Gastroesophageal sphincter (tissue), 4 donors: ENCODE measurements at regions not wholly inside any gene's neighbourhood (a gene's known extent, or its start where the extent isn't known, plus 50 kb on each side); places are given as distances from the start of the nearest gene placed in this dataset.

Experiments
- ATAC-seq: fragments of 150-250 bp; one replicate; pipeline ENCODE4 v1.9.1; 2016; ENCODE audit warnings: mild to moderate bottlenecking, moderate library complexity
- H3K27ac ChIP-seq, 4 donors: fragments of 200-600 bp; sonication (generic) in 3 of 4; 1 replicate in 3 of 4; 2 replicates in 1 of 4; pipeline ENCODE4 v1.5.1; 2016 to 2019
- H3K27me3 ChIP-seq: fragments of 200-600 bp; sonication (generic); one replicate; pipeline ENCODE4 v1.5.1; 2019
- H3K36me3 ChIP-seq, 2 donors: fragments of 200-600 bp; sonication (generic); one replicate each; pipeline ENCODE4 v1.5.1; 2019; ENCODE audit warnings: control low read depth in 1 of 2
- H3K4me1 ChIP-seq, 3 donors: fragments of 200-600 bp; sonication (generic); 1 replicate in 2 of 3; 2 replicates in 1 of 3; pipeline ENCODE4 v1.5.1; 2016 to 2019; ENCODE audit warnings: control low read depth in 2 of 3
- H3K4me3 ChIP-seq, 2 donors: fragments of 200-600 bp; sonication (generic); one replicate each; pipeline ENCODE4 v1.5.1; 2019; ENCODE audit warnings: mild to moderate bottlenecking in 1 of 2, moderate library complexity in 1 of 2
- H3K9me3 ChIP-seq, 3 donors: fragments of 200-600 bp; sonication (generic); one replicate each; pipeline ENCODE4 v1.5.1; 2017 to 2019; ENCODE audit warnings: control low read depth in 2 of 3
- CTCF ChIP-seq, 4 experiments: fragments of 200-600 bp in 2 of 4; fragments of 450-650 bp in 2 of 4; sonication (generic) in 1 of 4; IDR thresholded peaks; one replicate each; pipeline ENCODE4 v1.5.1; 2017 to 2019; ENCODE audit warnings: antibody characterized with exemption in 4 of 4, mild to moderate bottlenecking in 2 of 4, moderate library complexity in 2 of 4
- EP300 ChIP-seq: sonication (generic); formaldehyde crosslinking; IDR thresholded peaks from one replicate; pipeline ENCODE4 v1.6.1; 2017; ENCODE audit warnings: antibody characterized with exemption, mild to moderate bottlenecking
- POLR2A ChIP-seq, 2 donors: fragments of 450-650 bp; IDR thresholded peaks; one replicate each; pipeline ENCODE4 v1.6.1; 2017; ENCODE audit warnings: antibody characterized with exemption in 2 of 2, mild to moderate bottlenecking in 2 of 2, moderate library complexity in 1 of 2
- POLR2AphosphoS5 ChIP-seq: sonication (generic); formaldehyde crosslinking; IDR thresholded peaks from one replicate; pipeline ENCODE4 v1.6.1; 2017; ENCODE audit warnings: antibody characterized with exemption
- WGBS, 2 donors: methylation state at CpG; one replicate each; pipeline ENCODE4 v1.1.5; 2018; ENCODE audit warnings: low coverage in 1 of 2; 5-methylcytosine and 5-hydroxymethylcytosine counted together

- no peak overlapping the region for H3K27ac ChIP-seq
- TF ChIP-seq POLR2AphosphoS5 (no peak), POLR2A (IDR thresholded peaks at IDR 0.05) (no peak), EP300 (no peak), CTCF (IDR thresholded peaks at IDR 0.05) (no peak)
- 75 to 84% methylated on average over 2 of the region's 2 CpGs for WGBS, 2 donors
- H3K9me3 ChIP-seq: peaks cover 0 to 32% (median 0%) of the 10 kb centered on the region in 3 donors
- H3K27me3 ChIP-seq: no peaks in the 10 kb centered on the region
- no peaks in the 10 kb centered on the region for H3K4me1 ChIP-seq
- no peak for ATAC-seq
- no peak overlapping the region for H3K4me3 ChIP-seq
- H3K36me3 ChIP-seq: no peaks in the 10 kb centered on the region
These were observed 180.8 kb upstream of the IRX3 start for GRCh38 chr16:54467398-54467797.

- Histone ChIP-seq H3K27ac (no peak overlapping the region), H3K4me3 (no peak overlapping the region), H3K27me3 (no peaks in the 10 kb centered on the region), H3K4me1 (no peaks in the 10 kb centered on the region), H3K9me3 (peaks cover 0 to 32% (median 0%) of the 10 kb centered on the region in 3 donors), H3K36me3 (no peaks in the 10 kb centered on the region)
- TF ChIP-seq EP300 (no peak), CTCF (IDR thresholded peaks at IDR 0.05) (no peak), POLR2AphosphoS5 (no peak), POLR2A (IDR thresholded peaks at IDR 0.05) (no peak)
- 80 to 90% methylated on average over 1 to 2 of the region's 3 CpGs for WGBS, 2 donors
- ATAC-seq: no peak
These were observed 179.6 kb upstream of the IRX3 start for GRCh38 chr16:54466233-54466632.

GRCh38 chr16:54465063-54465462 is 178.5 kb upstream of the IRX3 start:
- 95 to 100% methylated on average over 4 of the region's 4 CpGs for WGBS, 2 donors
- TF ChIP-seq POLR2A (IDR thresholded peaks at IDR 0.05) (no peak), CTCF (IDR thresholded peaks at IDR 0.05) (no peak), POLR2AphosphoS5 (no peak), EP300 (no peak)

GRCh38 chr16:54462771-54463170 is 176.2 kb upstream of the IRX3 start:
- Histone ChIP-seq H3K4me1 (no peaks in the 10 kb centered on the region), H3K27ac (no peak overlapping the region), H3K4me3 (no peak overlapping the region), H3K27me3 (peaks cover 27% of the 10 kb centered on the region), H3K36me3 (no peaks in the 10 kb centered on the region), H3K9me3 (peaks cover 0 to 32% (median 0%) of the 10 kb centered on the region in 3 donors)
- WGBS, 2 donors: 70 to 100% methylated on average over 2 of the region's 2 CpGs
- no peak for ATAC-seq
- TF ChIP-seq POLR2AphosphoS5 (no peak), EP300 (no peak), POLR2A (IDR thresholded peaks at IDR 0.05) (no peak), CTCF (IDR thresholded peaks at IDR 0.05) (no peak)

More at GRCh38 chr16:54465063-54465462, 178.5 kb upstream of the IRX3 start:
- no peak overlapping the region for H3K27ac ChIP-seq
- no peak for ATAC-seq
- H3K9me3 ChIP-seq: peaks cover 0 to 32% (median 0%) of the 10 kb centered on the region in 3 donors
- H3K27me3 ChIP-seq: peaks cover 11% of the 10 kb centered on the region
- no peaks in the 10 kb centered on the region for H3K4me1 ChIP-seq
- H3K4me3 ChIP-seq: no peak overlapping the region
- H3K36me3 ChIP-seq: no peaks in the 10 kb centered on the region

GRCh38 chr16:54462151-54462651 is 175.6 kb upstream of the IRX3 start:
- TF ChIP-seq CTCF (IDR thresholded peaks at IDR 0.05) (no peak), EP300 (no peak), POLR2AphosphoS5 (no peak), POLR2A (IDR thresholded peaks at IDR 0.05) (no peak)
- H3K4me3 ChIP-seq: no peak overlapping the region
- H3K9me3 ChIP-seq: peaks cover 0 to 32% (median 0%) of the 10 kb centered on the region in 3 donors
- ATAC-seq: no peak
- no peaks in the 10 kb centered on the region for H3K36me3 ChIP-seq
- H3K27me3 ChIP-seq: peaks cover 33% of the 10 kb centered on the region
- no peaks in the 10 kb centered on the region for H3K4me1 ChIP-seq
- no peak overlapping the region for H3K27ac ChIP-seq
- 33 to 73% methylated on average over 1 to 2 of the region's 2 CpGs for WGBS, 2 donors
